WTC11 (cell line): ENCODE measurements at regions not wholly inside any gene's neighbourhood (a gene's known extent, or its start where the extent isn't known, plus 50 kb on each side); places are given as distances from the start of the nearest gene placed in this dataset.

Experiments
- ATF1 ChIP-seq: sonication (generic); formaldehyde crosslinking; IDR thresholded peaks from 2 replicates; pipeline ENCODE4 v1.8.1; 2023; ENCODE audit warnings: mild to moderate bottlenecking, moderate library complexity, missing genetic modification reagents
- GABPB1 ChIP-seq: sonication (generic); formaldehyde crosslinking; IDR thresholded peaks from 2 replicates; pipeline ENCODE4 v1.8.1; 2023; ENCODE audit warnings: mild to moderate bottlenecking, missing genetic modification reagents
- IRF2 ChIP-seq: sonication (generic); formaldehyde crosslinking; IDR thresholded peaks from 2 replicates; pipeline ENCODE4 v1.8.0; 2022; ENCODE audit warnings: low read depth, missing genetic modification reagents, borderline replicate concordance
- MXD4 ChIP-seq: fragments of 250-450 bp; sonication (Bioruptor Pico); IDR thresholded peaks from 2 replicates; pipeline ENCODE4 v1.8.0; 2021; ENCODE audit warnings: mild to moderate bottlenecking, moderate library complexity, borderline replicate concordance
- NFATC4 ChIP-seq: fragments of 250-450 bp; sonication (Bioruptor Pico); IDR thresholded peaks from 2 replicates; pipeline ENCODE4 v1.9.0; 2021; ENCODE audit warnings: mild to moderate bottlenecking
- NR2C2 ChIP-seq: sonication (generic); formaldehyde crosslinking; IDR thresholded peaks from 2 replicates; pipeline ENCODE4 v1.8.0; 2022; ENCODE audit warnings: mild to moderate bottlenecking, missing genetic modification reagents
- ZNF416 ChIP-seq: fragments of 250-450 bp; sonication (Bioruptor Pico); IDR thresholded peaks from 2 replicates; pipeline ENCODE4 v1.9.0; 2021; ENCODE audit warnings: mild to moderate bottlenecking, inconsistent platforms
- TF ChIP-seq, protein P1 (sequence below): fragments of 200-600 bp; IDR thresholded peaks from 2 replicates; pipeline ENCODE4 v1.8.0; 2022; ENCODE audit warnings: antibody characterized with exemption
- TF ChIP-seq, protein P2 (sequence below): sonication (generic); formaldehyde crosslinking; IDR thresholded peaks from 2 replicates; pipeline ENCODE4 v1.8.0; 2022; ENCODE audit warnings: mild to moderate bottlenecking, missing genetic modification reagents

DNA sequence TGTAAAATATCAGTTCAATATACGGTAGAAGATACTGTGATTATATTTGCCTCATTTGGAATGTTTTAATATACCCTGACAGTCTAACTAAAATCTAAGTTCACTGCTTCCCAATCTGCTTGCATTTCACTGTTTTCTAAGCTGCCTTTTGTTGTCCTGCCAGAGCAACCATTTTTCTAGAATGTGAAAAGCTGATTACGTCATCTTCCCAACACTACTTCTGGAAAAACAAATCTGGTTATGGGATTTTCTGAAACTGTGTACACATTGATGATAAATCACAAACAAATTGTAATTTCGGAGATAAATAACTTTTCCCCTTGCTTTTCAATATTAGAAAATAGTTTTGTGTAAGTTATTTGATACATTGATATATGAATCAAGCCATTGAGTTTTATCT is 1529.0 kb downstream of the CDH11 start:
- TF ChIP-seq, protein P1, sequence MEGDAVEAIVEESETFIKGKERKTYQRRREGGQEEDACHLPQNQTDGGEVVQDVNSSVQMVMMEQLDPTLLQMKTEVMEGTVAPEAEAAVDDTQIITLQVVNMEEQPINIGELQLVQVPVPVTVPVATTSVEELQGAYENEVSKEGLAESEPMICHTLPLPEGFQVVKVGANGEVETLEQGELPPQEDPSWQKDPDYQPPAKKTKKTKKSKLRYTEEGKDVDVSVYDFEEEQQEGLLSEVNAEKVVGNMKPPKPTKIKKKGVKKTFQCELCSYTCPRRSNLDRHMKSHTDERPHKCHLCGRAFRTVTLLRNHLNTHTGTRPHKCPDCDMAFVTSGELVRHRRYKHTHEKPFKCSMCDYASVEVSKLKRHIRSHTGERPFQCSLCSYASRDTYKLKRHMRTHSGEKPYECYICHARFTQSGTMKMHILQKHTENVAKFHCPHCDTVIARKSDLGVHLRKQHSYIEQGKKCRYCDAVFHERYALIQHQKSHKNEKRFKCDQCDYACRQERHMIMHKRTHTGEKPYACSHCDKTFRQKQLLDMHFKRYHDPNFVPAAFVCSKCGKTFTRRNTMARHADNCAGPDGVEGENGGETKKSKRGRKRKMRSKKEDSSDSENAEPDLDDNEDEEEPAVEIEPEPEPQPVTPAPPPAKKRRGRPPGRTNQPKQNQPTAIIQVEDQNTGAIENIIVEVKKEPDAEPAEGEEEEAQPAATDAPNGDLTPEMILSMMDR, result no peak
- TF ChIP-seq ATF1 (CRISPR knock-in tag), result no peak
- TF ChIP-seq NR2C2 (CRISPR knock-in tag), result no peak
- no peak for TF ChIP-seq ZNF416 (CRISPR knock-in tag)
- no peak for TF ChIP-seq MXD4 (CRISPR knock-in tag)
- TF ChIP-seq IRF2 (CRISPR knock-in tag), result no peak
- TF ChIP-seq GABPB1 (CRISPR knock-in tag), result no peak
- no peak for TF ChIP-seq NFATC4
- TF ChIP-seq, protein P2, sequence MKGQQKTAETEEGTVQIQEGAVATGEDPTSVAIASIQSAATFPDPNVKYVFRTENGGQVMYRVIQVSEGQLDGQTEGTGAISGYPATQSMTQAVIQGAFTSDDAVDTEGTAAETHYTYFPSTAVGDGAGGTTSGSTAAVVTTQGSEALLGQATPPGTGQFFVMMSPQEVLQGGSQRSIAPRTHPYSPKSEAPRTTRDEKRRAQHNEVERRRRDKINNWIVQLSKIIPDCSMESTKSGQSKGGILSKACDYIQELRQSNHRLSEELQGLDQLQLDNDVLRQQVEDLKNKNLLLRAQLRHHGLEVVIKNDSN (CRISPR knock-in tag), result no peak
